NT2/D1 (cell line): ENCODE measurements at regions not wholly inside any gene's neighbourhood (a gene's known extent, or its start where the extent isn't known, plus 50 kb on each side); places are given as distances from the start of the nearest gene placed in this dataset.

Source experiments
- SUZ12 ChIP-seq: IDR thresholded peaks from 2 replicates; pipeline ENCODE4 v1.6.1; 2011; ENCODE audit not compliant: insufficient read length, insufficient read depth; ENCODE audit errors: extremely low read depth
- YY1 ChIP-seq: IDR thresholded peaks from 2 replicates; pipeline ENCODE4 v1.6.1; 2011; ENCODE audit not compliant: insufficient read length, insufficient read depth
- ZNF274 ChIP-seq: IDR thresholded peaks from 2 replicates; pipeline ENCODE4 v1.6.1; 2011; ENCODE audit warnings: mild to moderate bottlenecking, low read depth, low read length

GRCh38 chr5:107126341-107126740 lies 544.4 kb downstream of the EFNA5 start:
- TF ChIP-seq ZNF274: no peak
- TF ChIP-seq SUZ12: no peak
- no peak for TF ChIP-seq YY1
